HCT116 (cell line): ENCODE measurements at regions not wholly inside any gene's neighbourhood (a gene's known extent, or its start where the extent isn't known, plus 50 kb on each side); places are given as distances from the start of the nearest gene placed in this dataset.
A peak's percentile ranks its signal among the peaks of the same experiment; 100 is the strongest.

Experiments used
- CTCF ChIP-seq, 3 experiments: fragments of 200-600 bp in 1 of 3; sonication (generic) in 1 of 3; IDR thresholded peaks in 2 of 3; conservative IDR thresholded peaks in 1 of 3; 2 replicates each; pipeline ENCODE4 v1.5.1; 2012 to 2017; ENCODE audit warnings: low read depth in 2 of 3, low read length in 2 of 3, antibody characterized with exemption in 1 of 3, borderline replicate concordance in 1 of 3, control low read depth in 1 of 3, mild to moderate bottlenecking in 1 of 3, mixed read lengths in 1 of 3, mixed run types in 1 of 3, moderate library complexity in 1 of 3; ENCODE audit not compliant: insufficient read depth in 1 of 3
- EZH2phosphoT487 ChIP-seq: fragments of 200-600 bp; IDR thresholded peaks from 2 replicates; pipeline ENCODE4 v1.6.1; 2018; ENCODE audit warnings: antibody characterized with exemption, borderline replicate concordance
- MAX ChIP-seq: IDR thresholded peaks from 2 replicates; pipeline ENCODE4 v1.6.1; 2012
- POLR2A ChIP-seq: IDR thresholded peaks from 2 replicates; pipeline ENCODE4 v1.7.0; 2011; ENCODE audit warnings: borderline replicate concordance; ENCODE audit not compliant: insufficient read depth, insufficient read length; ENCODE audit errors: extremely low read depth

- TF ChIP-seq CTCF (IDR thresholded peaks at IDR 0.05 in 2 of 3, conservative IDR thresholded peaks at IDR 0.05 in 1 of 3; ENCODE audit: borderline replicate concordance in 1 of 3, insufficient read depth in 1 of 3, low read depth in 2 of 3, low read length in 2 of 3) (peak; percentile 19 to 38 (median 37); a peak in 3 of 6 replicates), EZH2phosphoT487 (no peak), POLR2A (no peak), MAX (no peak)
These were observed 155.5 kb downstream of the PDGFRA start for GRCh38 chr4:54384563-54384962.
